DOHH2 (cell line): ENCODE measurements at regions not wholly inside any gene's neighbourhood (a gene's known extent, or its start where the extent isn't known, plus 50 kb on each side); places are given as distances from the start of the nearest gene placed in this dataset.

Experiments
- H3F3A ChIP-seq: fragments of 200-600 bp; sonication (generic), shearing (Covaris generic); 2 replicates; pipeline ENCODE4 v1.6.0; 2016; ENCODE audit warnings: antibody characterized with exemption, mild to moderate bottlenecking; ENCODE audit not compliant: control insufficient read depth, insufficient read depth
- H3K27ac ChIP-seq: fragments of 200-600 bp; sonication (generic); 2 replicates; pipeline ENCODE4 v1.5.1; 2014; ENCODE audit warnings: low read depth, mild to moderate bottlenecking, low read length, moderate library complexity
- H3K27me3 ChIP-seq: fragments of 200-600 bp; sonication (generic); 2 replicates; pipeline ENCODE4 v1.6.1; 2014; ENCODE audit warnings: mild to moderate bottlenecking, low read length, mixed read lengths; ENCODE audit not compliant: control insufficient read depth
- H3K36me3 ChIP-seq: fragments of 200-600 bp; sonication (generic); 2 replicates; pipeline ENCODE4 v1.6.1; 2014; ENCODE audit warnings: mild to moderate bottlenecking, low read length, moderate library complexity, mixed read lengths; ENCODE audit not compliant: control insufficient read depth
- H3K4me1 ChIP-seq: fragments of 200-600 bp; sonication (generic); 2 replicates; pipeline ENCODE4 v1.6.1; 2014; ENCODE audit warnings: mild to moderate bottlenecking, low read length, mixed read lengths; ENCODE audit not compliant: control insufficient read depth
- H3K4me2 ChIP-seq: fragments of 200-600 bp; sonication (generic); 2 replicates; pipeline ENCODE4 v1.6.0; 2014; ENCODE audit warnings: mild to moderate bottlenecking, low read length, moderate library complexity
- H3K4me3 ChIP-seq: fragments of 200-600 bp; sonication (generic); 2 replicates; pipeline ENCODE4 v1.5.1; 2014; ENCODE audit warnings: mild to moderate bottlenecking, low read length, mixed read lengths
- H3K79me2 ChIP-seq: fragments of 200-600 bp; sonication (generic); 2 replicates; pipeline ENCODE4 v1.6.1; 2014; ENCODE audit warnings: mild to moderate bottlenecking, low read length, mixed read lengths; ENCODE audit not compliant: control insufficient read depth
- H3K9me2 ChIP-seq: fragments of 200-600 bp; sonication (generic); replicated peaks from 2 replicates; pipeline ENCODE4 v1.6.1; 2014; ENCODE audit warnings: mild to moderate bottlenecking, low read length, mixed read lengths; ENCODE audit not compliant: control insufficient read depth
- H3K9me3 ChIP-seq: fragments of 200-600 bp; sonication (generic); 2 replicates; pipeline ENCODE4 v1.6.1; 2014; ENCODE audit warnings: antibody characterized with exemption, low read length, mixed read lengths; ENCODE audit not compliant: control insufficient read depth, insufficient read depth
- H4K20me1 ChIP-seq: fragments of 200-600 bp; sonication (generic); 2 replicates; pipeline ENCODE4 v1.6.0; 2014; ENCODE audit warnings: low read depth, mild to moderate bottlenecking, antibody characterized with exemption, low read length, moderate library complexity; ENCODE audit not compliant: control insufficient read depth, insufficient read depth
- EZH2phosphoT487 ChIP-seq: fragments of 200-600 bp; sonication (generic); IDR thresholded peaks from 2 replicates; pipeline ENCODE4 v1.6.1; 2017; ENCODE audit warnings: borderline replicate concordance, mild to moderate bottlenecking, antibody characterized with exemption, low read length, moderate library complexity, mixed read lengths
- TF ChIP-seq, protein P1 (sequence below): fragments of 200-600 bp; sonication (generic); IDR thresholded peaks from one replicate; pipeline ENCODE4 v1.5.1; 2014; ENCODE audit warnings: antibody characterized with exemption, mild to moderate bottlenecking, low read depth, low read length; ENCODE audit not compliant: poor library complexity, severe bottlenecking

DNA sequence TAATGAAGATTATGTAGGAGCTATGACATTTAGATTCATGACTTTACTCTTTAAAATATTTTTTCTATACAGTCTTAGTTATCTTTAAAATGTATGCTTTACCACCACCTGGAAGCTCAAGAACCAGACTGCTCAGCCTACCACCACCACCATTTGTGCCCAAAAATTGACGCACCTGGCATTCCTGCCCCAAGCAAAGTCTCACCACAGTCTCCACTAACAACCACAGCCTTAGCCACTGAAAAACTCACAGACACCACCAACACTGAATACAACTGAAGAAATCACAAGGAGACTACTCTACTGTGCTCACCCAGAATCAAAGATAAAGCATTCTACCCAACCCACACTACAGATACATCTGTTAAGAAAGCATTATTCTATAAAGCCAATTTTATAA is 201.9 kb upstream of the PDE10A start:
- H3K36me3 ChIP-seq: no peaks in the 10 kb centered on the region
- no peaks in the 10 kb centered on the region for H3K9me2 ChIP-seq
- TF ChIP-seq, protein P1, sequence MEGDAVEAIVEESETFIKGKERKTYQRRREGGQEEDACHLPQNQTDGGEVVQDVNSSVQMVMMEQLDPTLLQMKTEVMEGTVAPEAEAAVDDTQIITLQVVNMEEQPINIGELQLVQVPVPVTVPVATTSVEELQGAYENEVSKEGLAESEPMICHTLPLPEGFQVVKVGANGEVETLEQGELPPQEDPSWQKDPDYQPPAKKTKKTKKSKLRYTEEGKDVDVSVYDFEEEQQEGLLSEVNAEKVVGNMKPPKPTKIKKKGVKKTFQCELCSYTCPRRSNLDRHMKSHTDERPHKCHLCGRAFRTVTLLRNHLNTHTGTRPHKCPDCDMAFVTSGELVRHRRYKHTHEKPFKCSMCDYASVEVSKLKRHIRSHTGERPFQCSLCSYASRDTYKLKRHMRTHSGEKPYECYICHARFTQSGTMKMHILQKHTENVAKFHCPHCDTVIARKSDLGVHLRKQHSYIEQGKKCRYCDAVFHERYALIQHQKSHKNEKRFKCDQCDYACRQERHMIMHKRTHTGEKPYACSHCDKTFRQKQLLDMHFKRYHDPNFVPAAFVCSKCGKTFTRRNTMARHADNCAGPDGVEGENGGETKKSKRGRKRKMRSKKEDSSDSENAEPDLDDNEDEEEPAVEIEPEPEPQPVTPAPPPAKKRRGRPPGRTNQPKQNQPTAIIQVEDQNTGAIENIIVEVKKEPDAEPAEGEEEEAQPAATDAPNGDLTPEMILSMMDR: no peak
- no peak for TF ChIP-seq EZH2phosphoT487
- no peaks in the 10 kb centered on the region for H3K79me2 ChIP-seq
- no peaks in the 10 kb centered on the region for H4K20me1 ChIP-seq
- H3K27me3 ChIP-seq: no peaks in the 10 kb centered on the region
- no peak overlapping the region for H3K4me2 ChIP-seq
- H3K9me3 ChIP-seq: no peaks in the 10 kb centered on the region
- H3F3A ChIP-seq: no peaks in the 10 kb centered on the region
- no peak overlapping the region for H3K27ac ChIP-seq
- H3K4me1 ChIP-seq: no peaks in the 10 kb centered on the region
- H3K4me3 ChIP-seq: no peak overlapping the region

DNA sequence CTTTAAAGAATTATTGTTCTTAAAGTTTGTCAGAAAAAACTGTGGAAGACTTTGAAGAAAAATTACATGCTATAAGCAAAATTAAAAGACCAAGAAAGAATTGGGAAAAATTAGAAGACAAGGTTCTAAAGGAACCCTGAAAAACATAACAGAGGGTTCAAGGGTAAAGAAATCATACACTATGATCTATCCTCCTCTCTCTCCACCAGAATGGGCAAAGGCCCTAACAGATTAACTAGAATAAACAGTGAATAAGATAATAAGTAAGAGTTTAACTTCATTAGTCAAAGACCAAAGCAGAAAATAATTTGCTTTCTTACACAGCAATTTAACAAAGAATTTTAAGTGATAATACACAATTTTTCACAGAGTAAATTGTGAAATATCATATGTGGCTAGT is 201.2 kb upstream of the PDE10A start:
- H3F3A ChIP-seq: no peaks in the 10 kb centered on the region
- H3K9me2 ChIP-seq: no peaks in the 10 kb centered on the region
- no peak for TF ChIP-seq EZH2phosphoT487
- TF ChIP-seq, protein P1: no peak
- no peaks in the 10 kb centered on the region for H3K27me3 ChIP-seq
- H3K4me3 ChIP-seq: no peak overlapping the region
- H4K20me1 ChIP-seq: no peaks in the 10 kb centered on the region
- H3K4me2 ChIP-seq: no peak overlapping the region
- no peak overlapping the region for H3K27ac ChIP-seq
- no peaks in the 10 kb centered on the region for H3K4me1 ChIP-seq
- H3K79me2 ChIP-seq: no peaks in the 10 kb centered on the region
- H3K9me3 ChIP-seq: no peaks in the 10 kb centered on the region
- H3K36me3 ChIP-seq: no peaks in the 10 kb centered on the region

DNA sequence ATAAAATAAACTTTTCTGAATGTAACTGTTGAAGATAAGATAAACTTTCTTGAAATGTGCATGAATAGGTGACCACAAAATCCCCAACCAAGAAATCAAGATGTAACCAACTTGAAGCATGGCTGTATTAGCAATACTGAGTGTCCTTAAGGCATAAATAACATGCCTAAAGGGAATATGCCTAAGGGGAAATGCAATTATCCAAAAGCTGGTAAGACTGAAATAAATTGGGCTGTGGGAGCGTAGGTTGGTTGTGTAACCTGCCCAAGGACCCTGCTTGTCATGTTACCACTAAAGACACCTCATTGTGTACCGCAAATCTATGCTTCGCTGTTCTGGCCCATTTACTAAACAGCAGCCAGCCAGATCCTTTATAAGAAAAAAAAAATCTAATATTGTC is 200.8 kb upstream of the PDE10A start:
- Histone ChIP-seq H3K4me3 (no peak overlapping the region), H3K4me2 (no peak overlapping the region), H3K9me3 (no peaks in the 10 kb centered on the region), H3K4me1 (no peaks in the 10 kb centered on the region), H4K20me1 (no peaks in the 10 kb centered on the region), H3K9me2 (no peaks in the 10 kb centered on the region), H3K79me2 (no peaks in the 10 kb centered on the region), H3K27ac (no peak overlapping the region), H3K27me3 (no peaks in the 10 kb centered on the region), H3K36me3 (no peaks in the 10 kb centered on the region), H3F3A (no peaks in the 10 kb centered on the region)
- TF ChIP-seq EZH2phosphoT487: no peak
- TF ChIP-seq, protein P1: no peak

DNA sequence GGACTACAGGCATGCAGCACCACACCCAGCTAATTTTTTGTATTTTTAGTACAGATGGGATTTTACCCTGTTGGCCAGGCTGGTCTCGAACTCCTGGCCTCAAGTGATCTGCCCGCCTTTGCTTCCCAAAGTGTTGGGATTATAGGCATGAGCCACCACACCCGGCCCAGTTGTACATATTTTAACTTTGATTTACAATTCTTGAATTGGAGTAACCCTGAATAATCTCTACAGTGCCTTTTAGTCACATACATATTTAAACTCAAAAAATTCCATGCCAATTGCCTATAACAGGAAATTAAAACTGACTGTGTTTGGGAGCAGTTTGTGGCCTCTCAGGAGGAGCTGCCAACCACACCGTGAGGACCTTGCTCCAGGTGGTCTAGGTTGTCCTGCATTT is 199.8 kb upstream of the PDE10A start:
- Histone ChIP-seq H3K4me2 (no peak overlapping the region), H3K4me1 (no peaks in the 10 kb centered on the region), H3F3A (no peaks in the 10 kb centered on the region), H3K79me2 (no peaks in the 10 kb centered on the region), H3K27ac (no peak overlapping the region), H3K9me2 (no peaks in the 10 kb centered on the region), H3K9me3 (no peaks in the 10 kb centered on the region), H3K27me3 (no peaks in the 10 kb centered on the region), H3K4me3 (no peak overlapping the region), H4K20me1 (no peaks in the 10 kb centered on the region), H3K36me3 (no peaks in the 10 kb centered on the region)
- TF ChIP-seq, protein P1: no peak
- TF ChIP-seq EZH2phosphoT487: no peak
